GDM1 (cell line): ENCODE measurements at regions not wholly inside any gene's neighbourhood (a gene's known extent, or its start where the extent isn't known, plus 50 kb on each side); places are given as distances from the start of the nearest gene placed in this dataset.
"Not testable (repeated sequence)": the region's sequence is repeated elsewhere in the genome, so short reads cannot be mapped to it uniquely, and the experiment has no call there.

Source experiments
- DNase-seq: peaks from one replicate; lab custom pipeline; 2025; lab: John Stamatoyannopoulos, UW

- no peak for DNase-seq
Measured at GRCh38 chr3:162398554-162398953, 901.9 kb downstream of the OTOL1 start.

- no peak for DNase-seq
Measured at GRCh38 chr3:162400697-162401096, 904.1 kb downstream of the OTOL1 start.

- not testable (repeated sequence) for DNase-seq
Measured at GRCh38 chr3:162411556-162411955, 914.9 kb downstream of the OTOL1 start.

GRCh38 chr3:162421721-162422120 lies 925.1 kb downstream of the OTOL1 start:
- DNase-seq, result no peak

GRCh38 chr3:162428192-162428591 lies 931.6 kb downstream of the OTOL1 start:
- DNase-seq, result no peak

GRCh38 chr3:162435750-162436149 lies 939.1 kb downstream of the OTOL1 start:
- no peak for DNase-seq

GRCh38 chr3:162436826-162437225 lies 940.2 kb downstream of the OTOL1 start:
- no peak for DNase-seq

- no peak for DNase-seq
Measured at GRCh38 chr3:162437480-162437879, 940.9 kb downstream of the OTOL1 start.

GRCh38 chr3:162441716-162442115 lies 945.1 kb downstream of the OTOL1 start:
- DNase-seq, result no peak

GRCh38 chr3:162443376-162443775 lies 946.8 kb downstream of the OTOL1 start:
- DNase-seq, result no peak

GRCh38 chr3:162468791-162469190 lies 972.2 kb downstream of the OTOL1 start:
- DNase-seq, result no peak

- DNase-seq, result no peak
Measured at GRCh38 chr3:162487138-162487537, 990.5 kb downstream of the OTOL1 start.

GRCh38 chr3:162489853-162490252 lies 993.2 kb downstream of the OTOL1 start:
- no peak for DNase-seq

- no peak for DNase-seq
Measured at GRCh38 chr3:162491952-162492351, 995.3 kb downstream of the OTOL1 start.

- no peak for DNase-seq
Measured at GRCh38 chr3:162492446-162493081, 996.0 kb downstream of the OTOL1 start.

- no peak for DNase-seq
Measured at GRCh38 chr3:162498626-162499025, 1002.0 kb downstream of the OTOL1 start.

- no peak for DNase-seq
Measured at GRCh38 chr3:162507397-162507796, 1010.8 kb downstream of the OTOL1 start.

GRCh38 chr3:162512488-162512887 lies 1015.9 kb downstream of the OTOL1 start:
- DNase-seq, result no peak

- no peak for DNase-seq
Measured at GRCh38 chr3:162517110-162517509, 1020.5 kb downstream of the OTOL1 start.

- no peak for DNase-seq
Measured at GRCh38 chr3:162521669-162522068, 1025.1 kb downstream of the OTOL1 start.

- DNase-seq, result no peak
Measured at GRCh38 chr3:162525066-162525742, 1028.6 kb downstream of the OTOL1 start.

- DNase-seq, result no peak
Measured at GRCh38 chr3:162525771-162526170, 1029.2 kb downstream of the OTOL1 start.

- DNase-seq, result no peak
Measured at GRCh38 chr3:162534431-162534830, 1037.8 kb downstream of the OTOL1 start.

GRCh38 chr3:162538491-162538890 lies 1041.9 kb downstream of the OTOL1 start:
- DNase-seq, result no peak
